ENCODE measurements at regions not wholly inside any gene's neighbourhood (a gene's known extent, or its start where the extent isn't known, plus 50 kb on each side); places are given as distances from the start of the nearest gene placed in this dataset.

GRCh38 chr4:183563874-183564273 is 59.0 kb downstream of the ING2 start:
- no peaks in the 10 kb centered on the region for H3K9me3 ChIP-seq
- no peak for DNase-seq
- H3K27ac ChIP-seq: no peak overlapping the region
- H3K4me1 ChIP-seq: no peaks in the 10 kb centered on the region
- TF ChIP-seq EP300 (IDR thresholded peaks at IDR 0.05): no peak
- TF ChIP-seq POLR2AphosphoS5 (IDR thresholded peaks at IDR 0.05): no peak
- no peak for TF ChIP-seq POLR2A (IDR thresholded peaks at IDR 0.05)
- TF ChIP-seq CTCF (IDR thresholded peaks at IDR 0.05): no peak
- H3K4me3 ChIP-seq: no peak overlapping the region
- H3K36me3 ChIP-seq: no peaks in the 10 kb centered on the region
- intact Hi-C loops (cut with DNase I; ENCODE audit: low total_unique reads): no loop called here
- no peaks in the 10 kb centered on the region for H3K27me3 ChIP-seq
- 48 to 64% (median 61%) methylated on average over 5 of the region's 5 CpGs for WGBS, 5 donors

GRCh38 chr4:183571350-183571941 is 66.6 kb downstream of the ING2 start:
- H3K36me3 ChIP-seq: no peaks in the 10 kb centered on the region

DNA sequence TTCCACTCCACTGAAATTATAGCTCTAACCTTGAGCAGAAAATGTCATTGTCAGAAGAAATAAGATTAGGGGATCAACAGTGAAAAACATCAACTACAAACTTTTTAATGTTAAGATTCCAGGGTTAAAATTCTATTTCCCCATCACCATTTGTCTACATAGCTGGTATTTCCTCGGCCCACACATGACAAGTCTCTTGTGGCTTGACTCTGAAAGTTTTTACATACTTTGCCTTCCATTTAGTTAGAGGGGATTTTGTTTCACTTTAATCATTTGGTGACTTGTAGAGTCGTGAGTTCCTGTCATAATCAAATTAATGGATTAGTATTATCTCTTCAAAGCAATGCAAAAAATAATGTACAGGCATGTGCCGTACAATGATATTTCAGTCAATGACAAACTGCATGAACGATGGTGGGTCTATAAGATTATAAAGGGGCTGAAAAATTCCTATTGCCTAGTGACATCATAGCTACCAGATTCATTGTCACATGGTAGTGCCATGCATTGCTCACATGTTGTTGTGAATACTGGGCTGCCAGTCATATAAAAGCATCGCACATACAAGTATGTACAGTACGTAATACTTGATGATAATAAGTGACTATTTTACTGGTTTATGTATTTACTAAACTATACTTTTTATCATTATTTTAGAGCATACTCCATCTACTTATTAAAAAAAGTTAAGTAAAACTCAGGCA is 72.0 kb downstream of the ING2 start:
- intact Hi-C loops (cut with DNase I; ENCODE audit: low total_unique reads): no loop called here
- no peak overlapping the region for H3K4me3 ChIP-seq
- no peak for DNase-seq
- H3K27me3 ChIP-seq: no peaks in the 10 kb centered on the region
- no peaks in the 10 kb centered on the region for H3K4me1 ChIP-seq
- no peak overlapping the region for H3K27ac ChIP-seq
- H3K36me3 ChIP-seq: no peaks in the 10 kb centered on the region
- peaks cover 0 to 13% (median 0%) of the 10 kb centered on the region in 4 donors for H3K9me3 ChIP-seq
- WGBS, 5 donors: 78 to 84% (median 81%) methylated on average over 6 of the region's 6 CpGs
- TF ChIP-seq EP300 (IDR thresholded peaks at IDR 0.05) (no peak), POLR2AphosphoS5 (IDR thresholded peaks at IDR 0.05) (no peak), POLR2A (IDR thresholded peaks at IDR 0.05) (no peak), CTCF (IDR thresholded peaks at IDR 0.05) (no peak)

More at GRCh38 chr4:183571350-183571941, 66.6 kb downstream of the ING2 start:
- intact Hi-C loops (cut with DNase I; ENCODE audit: low total_unique reads): no loop called here
- no peak for TF ChIP-seq EP300 (IDR thresholded peaks at IDR 0.05)
- no peak for TF ChIP-seq CTCF (IDR thresholded peaks at IDR 0.05)
- TF ChIP-seq POLR2A (IDR thresholded peaks at IDR 0.05): no peak
- TF ChIP-seq POLR2AphosphoS5 (IDR thresholded peaks at IDR 0.05): peak in 1 of 3 donors; percentile 48
- 25 to 41% (median 33%) methylated on average over 10 of the region's 10 CpGs for WGBS, 5 donors
- Histone ChIP-seq H3K9me3 (no peaks in the 10 kb centered on the region), H3K27me3 (no peaks in the 10 kb centered on the region), H3K4me1 (peaks cover 0 to 9% (median 2%) of the 10 kb centered on the region in 4 donors), H3K27ac (peak overlapping the region in 1 of 5 donors; percentile 13), H3K4me3 (peak overlapping the region in 1 of 4 donors; percentile 7)
- peak; percentile 74 to 81 for DNase-seq

GRCh38 chr4:183580370-183580769 is 75.5 kb downstream of the ING2 start:
- Histone ChIP-seq H3K27me3 (no peaks in the 10 kb centered on the region), H3K27ac (no peak overlapping the region), H3K9me3 (peaks cover 0 to 13% (median 0%) of the 10 kb centered on the region in 4 donors), H3K4me1 (no peaks in the 10 kb centered on the region), H3K36me3 (no peaks in the 10 kb centered on the region), H3K4me3 (no peak overlapping the region)
- WGBS, 5 donors: 74 to 94% (median 84%) methylated on average over 3 of the region's 3 CpGs
- intact Hi-C loops (cut with DNase I; ENCODE audit: low total_unique reads): no loop called here
- no peak for TF ChIP-seq POLR2A (IDR thresholded peaks at IDR 0.05)
- no peak for TF ChIP-seq POLR2AphosphoS5 (IDR thresholded peaks at IDR 0.05)
- no peak for TF ChIP-seq CTCF (IDR thresholded peaks at IDR 0.05)
- no peak for DNase-seq

Measured in stomach (tissue), 8 donors.